Adipocyte (in vitro differentiated cells): ENCODE measurements at regions not wholly inside any gene's neighbourhood (a gene's known extent, or its start where the extent isn't known, plus 50 kb on each side); places are given as distances from the start of the nearest gene placed in this dataset.

ENCODE experiments used
- DNase-seq: peaks from one replicate; pipeline ENCODE4 v3.0.0-alpha.2; 2015; ENCODE audit warnings: low read depth
- H3K27me3 ChIP-seq: replicated peaks from 2 replicates; pipeline ENCODE4 v1.7.0; 2013; ENCODE audit warnings: mild to moderate bottlenecking, low read length, moderate library complexity; ENCODE audit not compliant: control insufficient read depth, insufficient read depth
- H3K36me3 ChIP-seq: 2 replicates; pipeline ENCODE4 v1.7.0; 2013; ENCODE audit warnings: low read length, mild to moderate bottlenecking, moderate library complexity; ENCODE audit not compliant: control insufficient read depth, insufficient read depth, severe bottlenecking
- H3K4me1 ChIP-seq: 2 replicates; pipeline ENCODE4 v1.7.0; 2013; ENCODE audit warnings: mild to moderate bottlenecking, low read length, moderate library complexity; ENCODE audit not compliant: control insufficient read depth, insufficient read depth
- H3K4me3 ChIP-seq: 2 replicates; pipeline ENCODE4 v1.7.0; 2013; ENCODE audit warnings: mild to moderate bottlenecking, low read length, moderate library complexity
- H3K9ac ChIP-seq: 2 replicates; pipeline ENCODE4 v1.7.0; 2013; ENCODE audit warnings: mild to moderate bottlenecking, low read length, moderate library complexity
- H3K9me3 ChIP-seq: 2 replicates; pipeline ENCODE4 v1.7.0; 2013; ENCODE audit warnings: mild to moderate bottlenecking, low read length, moderate library complexity; ENCODE audit not compliant: control insufficient read depth

GRCh38 chr7:130881091-130881798 is 147.2 kb upstream of the KLF14 start:
- Histone ChIP-seq H3K9me3 (no peaks in the 10 kb centered on the region), H3K36me3 (peaks cover 91% of the 10 kb centered on the region), H3K4me1 (peaks cover 59% of the 10 kb centered on the region), H3K9ac (no peak overlapping the region), H3K27me3 (no peaks in the 10 kb centered on the region), H3K4me3 (no peak overlapping the region)
- DNase-seq: no peak

GRCh38 chr7:130881799-130882141 is 147.8 kb upstream of the KLF14 start:
- Histone ChIP-seq H3K9me3 (no peaks in the 10 kb centered on the region), H3K4me3 (no peak overlapping the region), H3K36me3 (peaks cover 89% of the 10 kb centered on the region), H3K4me1 (peaks cover 60% of the 10 kb centered on the region), H3K27me3 (no peaks in the 10 kb centered on the region), H3K9ac (no peak overlapping the region)
- no peak for DNase-seq

GRCh38 chr7:130882396-130882795 is 148.4 kb upstream of the KLF14 start:
- H3K36me3 ChIP-seq: peaks cover 83% of the 10 kb centered on the region
- H3K4me3 ChIP-seq: no peak overlapping the region
- no peaks in the 10 kb centered on the region for H3K27me3 ChIP-seq
- no peak for DNase-seq
- peaks cover 63% of the 10 kb centered on the region for H3K4me1 ChIP-seq
- H3K9ac ChIP-seq: peak overlapping the region; percentile 32
- no peaks in the 10 kb centered on the region for H3K9me3 ChIP-seq

- H3K36me3 ChIP-seq: peaks cover 82% of the 10 kb centered on the region
- peaks cover 74% of the 10 kb centered on the region for H3K4me1 ChIP-seq
- H3K27me3 ChIP-seq: no peaks in the 10 kb centered on the region
- H3K4me3 ChIP-seq: no peak overlapping the region
- no peak for DNase-seq
- H3K9me3 ChIP-seq: no peaks in the 10 kb centered on the region
- H3K9ac ChIP-seq: peak overlapping the region; percentile 21
These were observed 149.9 kb upstream of the KLF14 start for GRCh38 chr7:130883928-130884327.

- Histone ChIP-seq H3K4me1 (peaks cover 76% of the 10 kb centered on the region), H3K9ac (peak overlapping the region; percentile 50), H3K27me3 (no peaks in the 10 kb centered on the region), H3K9me3 (no peaks in the 10 kb centered on the region), H3K4me3 (no peak overlapping the region), H3K36me3 (peaks cover 83% of the 10 kb centered on the region)
- DNase-seq: peak; percentile 58
These were observed 150.7 kb upstream of the KLF14 start for GRCh38 chr7:130884437-130885417.

GRCh38 chr7:130886438-130887135 is 152.6 kb upstream of the KLF14 start:
- H3K4me1 ChIP-seq: peaks cover 80% of the 10 kb centered on the region
- no peaks in the 10 kb centered on the region for H3K9me3 ChIP-seq
- peaks cover 70% of the 10 kb centered on the region for H3K36me3 ChIP-seq
- peak overlapping the region; percentile 81 for H3K9ac ChIP-seq
- no peaks in the 10 kb centered on the region for H3K27me3 ChIP-seq
- DNase-seq: peak; percentile 72
- H3K4me3 ChIP-seq: peak overlapping the region; percentile 40

GRCh38 chr7:130887182-130887956 is 153.4 kb upstream of the KLF14 start:
- Histone ChIP-seq H3K27me3 (no peaks in the 10 kb centered on the region), H3K9me3 (no peaks in the 10 kb centered on the region), H3K4me1 (peaks cover 76% of the 10 kb centered on the region), H3K4me3 (peak overlapping the region; percentile 25), H3K9ac (peak overlapping the region; percentile 81), H3K36me3 (peaks cover 62% of the 10 kb centered on the region)
- peak; percentile 86 for DNase-seq

GRCh38 chr7:130887957-130888371 is 154.0 kb upstream of the KLF14 start:
- DNase-seq: peak; percentile 46
- peak overlapping the region; percentile 81 for H3K9ac ChIP-seq
- no peak overlapping the region for H3K4me3 ChIP-seq
- no peaks in the 10 kb centered on the region for H3K27me3 ChIP-seq
- peaks cover 56% of the 10 kb centered on the region for H3K36me3 ChIP-seq
- H3K9me3 ChIP-seq: no peaks in the 10 kb centered on the region
- H3K4me1 ChIP-seq: peaks cover 78% of the 10 kb centered on the region

- no peak for DNase-seq
- Histone ChIP-seq H3K9ac (peak overlapping the region; percentile 81), H3K9me3 (no peaks in the 10 kb centered on the region), H3K36me3 (peaks cover 51% of the 10 kb centered on the region), H3K4me1 (peaks cover 83% of the 10 kb centered on the region), H3K27me3 (no peaks in the 10 kb centered on the region), H3K4me3 (no peak overlapping the region)
These were observed 154.5 kb upstream of the KLF14 start for GRCh38 chr7:130888468-130888867.

- H3K4me3 ChIP-seq: peak overlapping the region; percentile 69
- H3K9me3 ChIP-seq: no peaks in the 10 kb centered on the region
- peak overlapping the region; percentile 89 for H3K9ac ChIP-seq
- peak; percentile 89 for DNase-seq
- peaks cover 43% of the 10 kb centered on the region for H3K36me3 ChIP-seq
- H3K27me3 ChIP-seq: no peaks in the 10 kb centered on the region
- peaks cover 95% of the 10 kb centered on the region for H3K4me1 ChIP-seq
These were observed 156.4 kb upstream of the KLF14 start for GRCh38 chr7:130890176-130891020.
